HUES64 (cell line): ENCODE measurements at regions not wholly inside any gene's neighbourhood (a gene's known extent, or its start where the extent isn't known, plus 50 kb on each side); places are given as distances from the start of the nearest gene placed in this dataset.

ENCODE experiments used
- H3K27ac ChIP-seq: 2 replicates; pipeline ENCODE4 v1.7.0; 2013; ENCODE audit warnings: low read depth, low read length, inconsistent platforms
- H3K27me3 ChIP-seq: 2 replicates; pipeline ENCODE4 v1.6.1; 2013; ENCODE audit warnings: mild to moderate bottlenecking, low read length; ENCODE audit not compliant: insufficient read depth
- H3K36me3 ChIP-seq: 2 replicates; pipeline ENCODE4 v1.6.1; 2013; ENCODE audit warnings: mild to moderate bottlenecking, low read length; ENCODE audit not compliant: insufficient read depth
- H3K4me1 ChIP-seq: 2 replicates; pipeline ENCODE4 v1.6.1; 2013; ENCODE audit warnings: mild to moderate bottlenecking, low read length, moderate library complexity; ENCODE audit not compliant: insufficient read depth
- H3K4me3 ChIP-seq: 2 replicates; pipeline ENCODE4 v1.5.1; 2013; ENCODE audit warnings: mild to moderate bottlenecking, low read length, moderate library complexity
- H3K9ac ChIP-seq: 2 replicates; pipeline ENCODE4 v1.6.1; 2013; ENCODE audit warnings: mild to moderate bottlenecking, low read depth, low read length
- H3K9me3 ChIP-seq: 2 replicates; pipeline ENCODE4 v1.6.1; 2013; ENCODE audit warnings: low read depth, low read length; ENCODE audit not compliant: insufficient read depth
- WGBS: fragments of 150-250, 120-280 bp; methylation state at CpG from one replicate; pipeline ENCODE4 v1.1.7; 2013; ENCODE audit warnings: missing lambda C conversion rate; 5-methylcytosine and 5-hydroxymethylcytosine counted together

DNA sequence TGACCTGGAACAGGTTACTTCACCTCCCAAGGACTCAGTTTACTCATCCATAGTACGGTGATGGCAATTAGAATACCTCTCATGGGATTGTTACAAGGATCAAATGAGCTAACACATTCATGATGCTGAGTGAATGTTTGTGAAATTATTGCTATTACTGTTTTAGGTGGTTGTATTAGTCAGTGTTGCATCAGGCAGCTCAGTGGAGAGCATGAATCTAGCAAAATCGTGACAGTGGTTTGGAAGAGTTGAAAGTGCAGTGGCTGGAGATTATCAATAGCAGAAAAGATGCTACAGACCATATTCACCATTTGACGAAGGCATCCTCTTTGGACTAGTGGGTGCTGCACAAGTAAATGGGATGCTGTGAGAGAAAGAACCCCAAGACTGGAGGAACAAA, 50.4 kb upstream of the CTNNBL1 start:
- H3K4me3 ChIP-seq: no peak overlapping the region
- no peaks in the 10 kb centered on the region for H3K36me3 ChIP-seq
- no peaks in the 10 kb centered on the region for H3K9me3 ChIP-seq
- no peaks in the 10 kb centered on the region; the same call in 1 of the 2 replicates for H3K27me3 ChIP-seq
- H3K4me1 ChIP-seq: no peaks in the 10 kb centered on the region
- no peak overlapping the region for H3K27ac ChIP-seq
- WGBS: 79% methylated on average over 3 of the region's 3 CpGs
- H3K9ac ChIP-seq: no peak overlapping the region

DNA sequence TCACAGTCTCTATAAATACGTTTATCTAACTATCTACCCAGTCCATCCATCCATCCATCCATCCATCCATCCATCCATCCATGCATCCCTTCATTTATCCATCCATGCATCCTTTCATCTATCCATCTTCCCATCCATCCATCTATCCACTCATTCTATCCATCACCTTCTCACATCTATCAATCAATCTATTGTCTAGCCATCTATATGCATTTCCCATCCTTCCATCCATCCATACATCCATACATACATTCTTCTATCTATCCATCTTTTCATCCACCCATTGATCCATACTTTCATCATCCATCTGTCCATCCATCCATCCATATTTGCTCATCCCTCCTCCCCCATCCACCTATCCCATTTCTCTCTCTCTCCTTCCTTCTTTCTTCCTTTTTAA, 51.6 kb upstream of the CTNNBL1 start:
- Histone ChIP-seq H3K4me3 (no peak overlapping the region), H3K27me3 (no peaks in the 10 kb centered on the region; the same call in 1 of the 2 replicates), H3K27ac (no peak overlapping the region), H3K36me3 (no peaks in the 10 kb centered on the region), H3K4me1 (no peaks in the 10 kb centered on the region), H3K9me3 (no peaks in the 10 kb centered on the region), H3K9ac (no peak overlapping the region)
- 79% methylated on average over 1 of the region's 1 CpG for WGBS

DNA sequence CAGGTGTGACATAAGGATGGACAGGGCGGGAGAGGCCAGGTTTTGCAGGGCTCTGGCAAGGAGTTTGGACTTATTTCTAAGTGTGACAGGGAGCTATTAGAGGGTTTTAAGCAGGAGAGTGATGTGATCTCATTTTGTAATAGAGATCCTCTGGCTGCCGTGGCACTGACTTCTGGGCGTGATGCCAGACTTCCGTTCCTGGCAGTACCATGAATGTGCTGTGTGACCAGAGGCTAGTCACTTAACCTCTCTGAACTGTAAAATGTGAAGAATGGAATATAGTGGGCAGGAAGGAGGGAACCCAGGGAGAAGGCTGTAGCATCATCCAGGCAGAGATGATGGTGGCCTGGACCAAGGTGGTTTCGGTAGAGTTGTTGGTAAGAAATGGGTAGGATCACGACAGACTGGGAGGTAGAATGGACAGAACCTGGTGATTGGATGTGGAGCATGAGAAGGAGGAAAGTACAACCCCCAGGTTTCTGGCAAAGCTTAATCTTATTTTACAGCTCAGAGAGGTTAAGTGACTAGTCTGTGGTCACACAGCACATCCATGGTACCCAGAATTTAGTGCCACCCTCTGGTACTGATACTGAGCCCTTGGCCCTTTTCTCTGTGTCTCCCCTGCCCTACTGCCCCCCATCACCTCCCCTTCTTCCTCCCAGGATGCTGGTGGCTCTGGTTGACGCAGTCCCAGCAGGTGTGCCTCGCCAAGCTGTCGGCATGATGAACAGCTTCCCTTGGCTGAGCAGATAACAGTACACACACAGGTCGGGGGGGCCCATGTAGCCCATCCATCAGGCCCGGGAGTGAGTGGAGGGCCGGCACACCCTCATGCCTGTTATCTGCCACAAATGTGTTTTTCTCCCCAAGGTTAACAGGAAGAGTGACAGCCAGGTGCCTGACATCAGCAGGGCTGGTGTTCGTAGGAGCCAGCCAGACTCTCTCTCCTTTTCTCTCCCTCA, 52.9 kb upstream of the CTNNBL1 start:
- H3K9ac ChIP-seq: no peak overlapping the region
- 78% methylated on average over 13 of the region's 13 CpGs for WGBS
- H3K27me3 ChIP-seq: no peaks in the 10 kb centered on the region; the same call in 1 of the 2 replicates
- no peak overlapping the region for H3K27ac ChIP-seq
- H3K4me3 ChIP-seq: no peak overlapping the region
- H3K4me1 ChIP-seq: no peaks in the 10 kb centered on the region
- H3K36me3 ChIP-seq: no peaks in the 10 kb centered on the region
- no peaks in the 10 kb centered on the region for H3K9me3 ChIP-seq

DNA sequence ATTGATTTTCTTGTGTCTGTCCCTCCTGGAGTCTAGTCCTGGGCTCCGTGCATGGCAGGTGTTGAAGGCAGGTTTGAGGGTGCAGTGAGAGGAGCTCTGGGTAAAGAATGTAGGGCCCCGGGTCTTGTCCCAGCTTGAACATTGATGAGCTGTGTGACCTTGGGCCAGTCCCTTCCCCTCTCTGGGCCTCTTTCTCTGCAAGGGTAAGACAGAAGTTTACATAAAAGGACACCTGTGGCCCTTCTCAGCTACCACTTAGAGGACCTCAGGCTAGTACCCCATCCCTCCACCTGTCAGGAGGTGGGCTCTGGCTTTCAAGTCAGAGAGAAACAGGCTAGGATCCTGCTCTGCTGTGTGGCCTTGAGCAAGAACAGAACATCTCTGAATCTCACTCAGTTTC, 55.3 kb upstream of the CTNNBL1 start:
- H3K36me3 ChIP-seq: no peaks in the 10 kb centered on the region
- no peak overlapping the region for H3K4me3 ChIP-seq
- no peaks in the 10 kb centered on the region for H3K9me3 ChIP-seq
- H3K4me1 ChIP-seq: no peaks in the 10 kb centered on the region
- H3K27me3 ChIP-seq: no peaks in the 10 kb centered on the region; the same call in 1 of the 2 replicates
- no peak overlapping the region for H3K9ac ChIP-seq
- WGBS: 79% methylated on average over 2 of the region's 2 CpGs
- no peak overlapping the region for H3K27ac ChIP-seq

DNA sequence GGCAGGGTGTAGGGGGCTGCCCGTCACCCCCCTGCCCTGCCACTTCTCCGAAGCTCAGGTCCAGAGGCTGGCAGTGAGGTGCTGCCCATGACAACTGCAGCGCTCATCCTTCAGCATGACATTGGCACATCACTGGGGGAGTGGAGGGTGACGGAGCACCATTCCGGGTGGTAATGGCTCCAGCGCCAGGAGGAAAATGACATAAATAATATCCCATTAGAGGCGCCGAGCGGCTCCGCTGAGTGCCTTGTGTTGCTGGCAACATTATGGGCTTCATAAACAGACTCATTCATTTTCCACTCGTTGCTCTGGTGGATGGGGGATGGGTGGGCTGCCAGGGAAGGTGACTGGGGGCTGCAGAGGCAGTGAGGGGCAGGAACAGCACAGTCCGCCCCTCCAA, 56.9 kb upstream of the CTNNBL1 start:
- Histone ChIP-seq H3K4me3 (no peak overlapping the region), H3K9me3 (no peaks in the 10 kb centered on the region), H3K36me3 (no peaks in the 10 kb centered on the region), H3K27ac (no peak overlapping the region), H3K4me1 (no peaks in the 10 kb centered on the region), H3K27me3 (no peaks in the 10 kb centered on the region; the same call in 1 of the 2 replicates), H3K9ac (no peak overlapping the region)
- WGBS: 92% methylated on average over 12 of the region's 12 CpGs

DNA sequence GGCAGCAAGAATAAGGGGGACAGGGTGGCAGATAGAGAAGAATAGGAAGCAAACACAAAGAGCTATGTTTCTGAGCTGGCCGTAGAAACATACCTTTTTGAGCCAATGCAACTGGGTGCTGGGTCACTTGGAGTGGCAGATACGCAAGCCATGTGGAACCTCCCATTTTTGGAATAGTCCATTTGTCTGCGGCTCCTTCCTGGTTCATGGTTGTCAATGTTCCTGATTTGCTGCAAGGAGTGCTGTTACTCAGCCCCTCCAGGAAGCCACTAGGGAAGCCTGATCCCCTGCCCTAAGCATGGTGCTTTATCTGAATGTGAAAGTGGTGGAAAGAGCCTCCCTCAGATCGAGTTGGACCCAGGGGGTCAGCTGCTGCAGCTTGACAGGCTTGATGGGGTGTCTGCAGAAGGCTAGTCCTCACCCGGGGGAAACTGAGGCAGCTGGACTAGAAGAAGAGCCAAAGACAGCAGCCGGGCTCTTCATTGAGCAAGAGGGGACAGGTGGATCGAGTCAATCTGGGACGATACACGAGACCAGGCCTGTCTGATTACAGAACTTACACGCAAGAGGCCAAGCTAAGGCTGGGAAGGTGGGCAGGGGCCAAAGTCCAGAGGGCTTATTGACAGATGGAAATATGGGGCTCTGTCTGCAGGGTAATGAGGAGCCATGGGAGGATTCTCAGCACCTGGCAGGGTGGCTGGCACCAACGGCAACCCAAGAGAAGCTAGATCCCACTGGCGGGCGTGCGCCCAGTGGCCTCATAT, 57.4 kb upstream of the CTNNBL1 start:
- no peaks in the 10 kb centered on the region for H3K4me1 ChIP-seq
- no peaks in the 10 kb centered on the region for H3K9me3 ChIP-seq
- 82% methylated on average over 14 of the region's 14 CpGs for WGBS
- H3K27ac ChIP-seq: no peak overlapping the region
- no peak overlapping the region for H3K4me3 ChIP-seq
- H3K27me3 ChIP-seq: peaks cover under 1% of the 10 kb centered on the region; the same call in 1 of the 2 replicates
- H3K9ac ChIP-seq: no peak overlapping the region
- no peaks in the 10 kb centered on the region for H3K36me3 ChIP-seq

DNA sequence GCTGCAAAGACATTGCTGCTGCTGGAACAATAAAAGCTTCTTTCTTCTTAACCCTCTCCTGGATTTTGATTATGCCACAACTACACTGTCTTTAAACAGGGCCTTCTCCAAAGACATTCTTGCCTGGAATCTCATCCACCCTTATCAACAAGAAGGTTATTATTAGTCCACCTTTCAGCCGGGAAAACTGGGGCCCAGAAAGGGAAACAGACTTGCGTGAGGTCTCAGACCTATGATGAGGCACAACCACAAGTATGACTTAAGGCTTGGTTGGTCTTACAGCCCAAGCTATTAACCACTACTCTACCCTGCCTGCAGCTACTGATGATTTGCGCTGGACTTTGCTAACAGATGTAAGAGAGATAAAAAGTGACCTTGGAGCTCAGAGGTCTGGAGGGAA, 62.8 kb upstream of the CTNNBL1 start:
- H3K27me3 ChIP-seq: peaks cover 14% of the 10 kb centered on the region
- H3K4me1 ChIP-seq: no peaks in the 10 kb centered on the region

DNA sequence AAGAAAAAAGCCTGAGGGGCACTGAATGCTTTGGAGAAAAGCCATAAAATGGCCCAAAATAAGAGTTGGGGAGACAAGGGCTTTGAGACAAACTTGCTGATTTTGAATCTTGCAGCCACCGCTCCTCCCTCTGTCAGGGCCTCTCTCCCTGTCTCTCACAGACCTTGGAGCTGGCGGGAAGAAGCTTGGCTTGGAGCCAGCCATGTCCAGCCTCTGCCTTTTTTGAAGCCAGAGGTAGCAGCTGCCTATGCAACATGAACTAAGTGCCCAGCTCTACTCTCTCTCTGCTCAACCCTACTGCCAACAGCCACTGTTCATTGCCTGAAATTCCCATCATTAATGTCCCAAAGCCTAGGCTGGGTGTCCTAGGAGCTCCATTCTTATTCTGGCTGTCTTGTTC, 63.7 kb upstream of the CTNNBL1 start:
- Histone ChIP-seq H3K36me3 (no peaks in the 10 kb centered on the region), H3K4me1 (no peaks in the 10 kb centered on the region), H3K9me3 (no peaks in the 10 kb centered on the region), H3K27me3 (peaks cover 14% of the 10 kb centered on the region), H3K4me3 (no peak overlapping the region), H3K27ac (no peak overlapping the region), H3K9ac (no peak overlapping the region)
- WGBS: 77% methylated on average over 2 of the region's 2 CpGs

More for the DNA sequence above, 62.8 kb upstream of the CTNNBL1 start:
- Histone ChIP-seq H3K4me3 (no peak overlapping the region), H3K9ac (no peak overlapping the region), H3K36me3 (no peaks in the 10 kb centered on the region), H3K27ac (no peak overlapping the region), H3K9me3 (no peaks in the 10 kb centered on the region)
- 72% methylated on average over 3 of the region's 3 CpGs for WGBS

DNA sequence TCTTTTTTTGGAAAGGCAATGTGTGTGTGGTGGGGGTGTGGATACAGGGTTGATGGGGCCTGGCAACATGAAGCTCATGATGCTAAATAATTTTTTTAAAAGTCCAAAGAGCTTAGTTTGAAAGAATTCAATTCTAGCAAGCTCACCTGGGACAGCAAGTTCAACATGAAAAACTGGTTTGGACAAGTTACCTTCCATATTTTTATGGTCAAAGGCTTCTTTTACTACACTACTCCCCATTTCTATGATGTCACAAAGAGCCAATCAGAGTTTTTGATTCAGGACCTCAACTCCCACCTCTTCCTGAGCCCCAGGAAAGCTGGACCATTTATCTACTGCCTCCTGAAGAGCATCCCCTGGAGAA, 66.1 kb upstream of the CTNNBL1 start:
- no peak overlapping the region for H3K4me3 ChIP-seq
- H3K9me3 ChIP-seq: no peaks in the 10 kb centered on the region
- H3K27ac ChIP-seq: no peak overlapping the region
- H3K4me1 ChIP-seq: no peaks in the 10 kb centered on the region
- no peak overlapping the region for H3K9ac ChIP-seq
- peaks cover 14% of the 10 kb centered on the region for H3K27me3 ChIP-seq
- no peaks in the 10 kb centered on the region for H3K36me3 ChIP-seq

DNA sequence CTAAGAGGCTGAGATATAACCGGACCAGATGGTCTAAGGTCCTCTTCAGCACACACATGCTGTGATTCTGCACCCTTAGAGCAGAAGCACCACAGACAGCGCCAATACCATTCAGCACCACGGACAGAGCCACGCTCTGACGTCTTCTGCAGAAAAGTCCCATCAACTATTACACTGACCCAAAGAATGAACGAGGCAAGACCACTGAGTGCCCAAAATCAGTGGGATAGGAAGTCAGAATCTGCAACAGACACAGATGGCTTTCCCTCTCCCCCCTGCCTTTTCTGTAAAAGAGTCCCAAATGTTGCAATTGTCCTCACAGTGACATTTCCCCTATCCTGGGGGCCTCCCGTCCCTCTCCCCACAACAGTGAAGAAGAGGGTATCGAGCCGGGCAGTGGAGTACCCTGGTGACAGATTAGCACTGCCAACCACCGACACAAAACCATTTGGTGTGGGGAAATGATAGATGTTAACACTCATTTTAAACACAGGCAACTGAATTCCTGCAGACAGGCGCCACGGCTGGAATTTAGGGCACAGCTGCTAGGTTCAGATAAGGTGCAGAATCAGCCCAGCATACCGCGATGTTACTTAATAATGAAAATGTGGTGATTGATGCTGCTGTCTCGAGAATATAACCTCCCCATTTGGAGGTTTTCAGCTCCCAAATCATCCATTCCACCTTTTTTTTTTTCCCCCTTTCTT, 66.6 kb upstream of the CTNNBL1 start:
- Histone ChIP-seq H3K27ac (no peak overlapping the region), H3K4me1 (no peaks in the 10 kb centered on the region), H3K4me3 (no peak overlapping the region), H3K36me3 (no peaks in the 10 kb centered on the region), H3K9ac (no peak overlapping the region), H3K9me3 (no peaks in the 10 kb centered on the region), H3K27me3 (peaks cover 14% of the 10 kb centered on the region)
- WGBS: 43% methylated on average over 12 of the region's 15 CpGs

DNA sequence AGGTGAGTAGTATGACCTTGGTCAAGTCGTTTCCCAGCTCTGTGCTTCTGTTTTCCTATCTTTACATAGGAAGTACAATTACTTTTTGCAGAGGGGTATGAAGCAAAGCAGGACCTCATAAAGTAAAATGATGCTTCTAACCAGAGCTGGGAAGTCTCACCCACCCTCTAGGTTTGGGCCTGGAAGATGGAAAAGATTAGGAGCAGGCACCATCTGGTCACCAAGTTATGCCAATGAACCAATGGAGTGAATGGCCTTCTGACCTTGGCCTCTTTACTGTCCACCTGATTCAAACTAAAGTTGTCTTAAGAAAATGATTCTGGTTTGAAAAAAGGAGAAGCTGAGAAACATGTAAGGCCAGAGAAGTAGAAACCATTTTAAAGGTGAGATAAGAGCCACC, 68.9 kb upstream of the CTNNBL1 start:
- no peak overlapping the region for H3K4me3 ChIP-seq
- no CpG with 5 or more reads among the region's 1 CpG for WGBS
- no peak overlapping the region for H3K27ac ChIP-seq
- no peak overlapping the region for H3K9ac ChIP-seq
- no peaks in the 10 kb centered on the region for H3K36me3 ChIP-seq
- no peaks in the 10 kb centered on the region for H3K9me3 ChIP-seq
- H3K4me1 ChIP-seq: no peaks in the 10 kb centered on the region
- peaks cover 7% of the 10 kb centered on the region; the same call in 1 of the 2 replicates for H3K27me3 ChIP-seq
